Spleen (tissue), 11 donors: ENCODE measurements at regions not wholly inside any gene's neighbourhood (a gene's known extent, or its start where the extent isn't known, plus 50 kb on each side); places are given as distances from the start of the nearest gene placed in this dataset.

Experiments used
- DNase-seq: peaks from one replicate; pipeline ENCODE4 v3.0.0-alpha.2; 2020
- H3K27ac ChIP-seq, 8 donors: fragments of 200-600 bp; sonication (generic) in 7 of 8; 1 replicate in 4 of 8; 2 replicates in 4 of 8; pipeline versions ENCODE4 v1.5.0 to v1.8.0; 2016 to 2021; ENCODE audit warnings: inconsistent platforms in 4 of 8, mild to moderate bottlenecking in 4 of 8, moderate library complexity in 1 of 8
- H3K27me3 ChIP-seq, 7 donors: fragments of 200-600 bp; sonication (generic) in 6 of 7; replicated peaks in 1 of 7; 1 replicate in 4 of 7; 2 replicates in 3 of 7; pipeline versions ENCODE4 v1.5.0 to v1.8.0; 2016 to 2021; ENCODE audit warnings: inconsistent platforms in 3 of 7, mild to moderate bottlenecking in 1 of 7
- H3K36me3 ChIP-seq, 6 donors: fragments of 200-600 bp; sonication (generic) in 5 of 6; 1 replicate in 4 of 6; 2 replicates in 2 of 6; pipeline versions ENCODE4 v1.5.0 to v1.8.0; 2016 to 2021; ENCODE audit warnings: inconsistent platforms in 2 of 6
- H3K4me1 ChIP-seq, 6 donors: fragments of 200-600 bp; sonication (generic) in 5 of 6; 1 replicate in 3 of 6; 2 replicates in 3 of 6; pipeline versions ENCODE4 v1.5.0 to v1.8.0; 2016 to 2021; ENCODE audit warnings: inconsistent platforms in 3 of 6
- H3K4me3 ChIP-seq, 8 donors: fragments of 200-600 bp; sonication (generic) in 7 of 8; 1 replicate in 4 of 8; 2 replicates in 4 of 8; pipeline versions ENCODE4 v1.5.0 to v1.8.0; 2016 to 2021; ENCODE audit warnings: inconsistent platforms in 4 of 8, mild to moderate bottlenecking in 4 of 8, moderate library complexity in 2 of 8
- H3K9me3 ChIP-seq, 8 donors: fragments of 200-600 bp; sonication (generic) in 7 of 8; 1 replicate in 4 of 8; 2 replicates in 4 of 8; pipeline versions ENCODE4 v1.5.0 to v1.8.0; 2016 to 2021; ENCODE audit warnings: inconsistent platforms in 4 of 8
- POLR2A ChIP-seq, 3 donors: fragments of 450-650 bp; IDR thresholded peaks; one replicate each; pipeline ENCODE4 v1.5.1; 2017; ENCODE audit warnings: antibody characterized with exemption in 3 of 3, mild to moderate bottlenecking in 1 of 3
- POLR2AphosphoS5 ChIP-seq, 3 donors: sonication (generic); formaldehyde crosslinking; IDR thresholded peaks; one replicate each; pipeline ENCODE4 v1.5.1; 2017; ENCODE audit warnings: antibody characterized with exemption in 3 of 3
- WGBS, 5 donors: extraction: QIAGEN DNeasy Blood & Tissue Kit in 3 of 5; methylation state at CpG; one replicate each; pipeline versions ENCODE4 v1.1.5 to v1.1.7; 2013 to 2018; 5-methylcytosine and 5-hydroxymethylcytosine counted together
- intact Hi-C: fragments of 100-400 bp; cut with DNase I; formaldehyde crosslinking; loops from one replicate; pipeline ENCODE4 v1.15.0; 2023; ENCODE audit warnings: low total_unique reads
- TF ChIP-seq, protein P1 (sequence below), 11 experiments: fragments of 200-600 bp in 7 of 11; fragments of 450-650 bp in 4 of 11; sonication (generic) in 4 of 11; IDR thresholded peaks in 8 of 11; conservative IDR thresholded peaks in 3 of 11; 1 replicate in 7 of 11; 2 replicates in 4 of 11; pipeline versions ENCODE4 v1.4.0 to v1.8.0; 2016 to 2021; ENCODE audit warnings: antibody characterized with exemption in 11 of 11, inconsistent platforms in 4 of 11, mild to moderate bottlenecking in 1 of 11
- donor health status: healthy with polysubstance abuse.
- donor health status: DM: no; HTN: no; CAD: no; lungs with moderate emphysema.
- donor health status: DM: no; HTN: no; CAD: no.
- donor health status: Bipolar disorder and iron deficiency.
- donor health status: healthy.
- donor health status: DM: no; HTN: no; CAD: no.
- donor health status: DM: yes; HTN: yes; CAD: no.

GRCh38 chr6:15861486-15861885, 198.7 kb upstream of the DTNBP1 start:
- 93 to 98% (median 96%) methylated on average over 3 of the region's 3 CpGs for WGBS, 5 donors
- no peak for DNase-seq
- Histone ChIP-seq H3K27ac (no peak overlapping the region), H3K4me1 (no peaks in the 10 kb centered on the region), H3K36me3 (no peaks in the 10 kb centered on the region), H3K27me3 (no peaks in the 10 kb centered on the region), H3K4me3 (no peak overlapping the region), H3K9me3 (no peaks in the 10 kb centered on the region)
- intact Hi-C loops: no loop called here
- TF ChIP-seq POLR2AphosphoS5 (IDR thresholded peaks at IDR 0.05): no peak
- TF ChIP-seq POLR2A (IDR thresholded peaks at IDR 0.05): no peak
- TF ChIP-seq, protein P1, sequence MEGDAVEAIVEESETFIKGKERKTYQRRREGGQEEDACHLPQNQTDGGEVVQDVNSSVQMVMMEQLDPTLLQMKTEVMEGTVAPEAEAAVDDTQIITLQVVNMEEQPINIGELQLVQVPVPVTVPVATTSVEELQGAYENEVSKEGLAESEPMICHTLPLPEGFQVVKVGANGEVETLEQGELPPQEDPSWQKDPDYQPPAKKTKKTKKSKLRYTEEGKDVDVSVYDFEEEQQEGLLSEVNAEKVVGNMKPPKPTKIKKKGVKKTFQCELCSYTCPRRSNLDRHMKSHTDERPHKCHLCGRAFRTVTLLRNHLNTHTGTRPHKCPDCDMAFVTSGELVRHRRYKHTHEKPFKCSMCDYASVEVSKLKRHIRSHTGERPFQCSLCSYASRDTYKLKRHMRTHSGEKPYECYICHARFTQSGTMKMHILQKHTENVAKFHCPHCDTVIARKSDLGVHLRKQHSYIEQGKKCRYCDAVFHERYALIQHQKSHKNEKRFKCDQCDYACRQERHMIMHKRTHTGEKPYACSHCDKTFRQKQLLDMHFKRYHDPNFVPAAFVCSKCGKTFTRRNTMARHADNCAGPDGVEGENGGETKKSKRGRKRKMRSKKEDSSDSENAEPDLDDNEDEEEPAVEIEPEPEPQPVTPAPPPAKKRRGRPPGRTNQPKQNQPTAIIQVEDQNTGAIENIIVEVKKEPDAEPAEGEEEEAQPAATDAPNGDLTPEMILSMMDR (IDR thresholded peaks at IDR 0.05 in 8 of 11, conservative IDR thresholded peaks at IDR 0.05 in 3 of 11): no peak

GRCh38 chr6:15854826-15855710, 192.2 kb upstream of the DTNBP1 start:
- DNase-seq: no peak
- intact Hi-C loops: no loop called here
- no peaks in the 10 kb centered on the region for H3K36me3 ChIP-seq
- H3K4me1 ChIP-seq: no peaks in the 10 kb centered on the region
- no peaks in the 10 kb centered on the region for H3K27me3 ChIP-seq
- no peak overlapping the region for H3K4me3 ChIP-seq
- WGBS, 5 donors: 64 to 86% (median 75%) methylated on average over 7 of the region's 7 CpGs
- TF ChIP-seq POLR2A (IDR thresholded peaks at IDR 0.05): no peak
- TF ChIP-seq POLR2AphosphoS5 (IDR thresholded peaks at IDR 0.05): no peak
- TF ChIP-seq, protein P1 (IDR thresholded peaks at IDR 0.05 in 8 of 11, conservative IDR thresholded peaks at IDR 0.05 in 3 of 11): no peak
- H3K9me3 ChIP-seq: peaks cover 0 to 6% (median 0%) of the 10 kb centered on the region in 8 donors
- no peak overlapping the region for H3K27ac ChIP-seq

GRCh38 chr6:15854378-15854777, 191.6 kb upstream of the DTNBP1 start:
- DNase-seq: no peak
- intact Hi-C loops: no loop called here

DNA sequence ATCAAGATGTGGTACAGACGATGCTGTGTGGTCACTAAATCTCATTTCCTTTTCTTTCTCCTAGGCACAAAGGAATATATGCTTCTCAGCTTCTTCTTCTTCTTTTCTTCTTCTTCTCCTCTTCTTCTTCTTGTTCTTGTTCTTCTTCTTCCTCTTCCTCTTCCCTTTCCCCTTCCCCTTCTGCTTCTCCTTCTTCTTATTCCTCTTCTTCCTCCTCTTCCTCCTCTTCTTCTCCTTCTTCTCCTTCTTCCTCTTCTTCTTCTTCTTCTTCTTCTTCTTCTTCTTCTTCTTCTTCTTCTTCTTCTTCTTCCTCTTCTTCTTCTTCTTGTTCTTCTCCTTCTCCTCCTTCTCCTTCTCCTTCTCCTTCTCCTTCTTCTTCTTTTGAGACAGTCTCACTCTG, 190.4 kb upstream of the DTNBP1 start:
- WGBS, 5 donors: 73 to 89% (median 80%) methylated on average over 1 of the region's 1 CpG
- no peaks in the 10 kb centered on the region for H3K27me3 ChIP-seq
- no peak overlapping the region for H3K4me3 ChIP-seq
- H3K36me3 ChIP-seq: no peaks in the 10 kb centered on the region
- no peak overlapping the region for H3K27ac ChIP-seq
- TF ChIP-seq, protein P1 (IDR thresholded peaks at IDR 0.05 in 8 of 11, conservative IDR thresholded peaks at IDR 0.05 in 3 of 11): no peak
- TF ChIP-seq POLR2A (IDR thresholded peaks at IDR 0.05): no peak
- TF ChIP-seq POLR2AphosphoS5 (IDR thresholded peaks at IDR 0.05): no peak
- no peaks in the 10 kb centered on the region for H3K4me1 ChIP-seq
- peaks cover 0 to 6% (median 0%) of the 10 kb centered on the region in 8 donors for H3K9me3 ChIP-seq
- no peak for DNase-seq
- intact Hi-C loops: no loop called here

More at GRCh38 chr6:15854378-15854777, 191.6 kb upstream of the DTNBP1 start:
- H3K4me1 ChIP-seq: no peaks in the 10 kb centered on the region
- TF ChIP-seq, protein P1 (IDR thresholded peaks at IDR 0.05 in 8 of 11, conservative IDR thresholded peaks at IDR 0.05 in 3 of 11): no peak
- TF ChIP-seq POLR2AphosphoS5 (IDR thresholded peaks at IDR 0.05): no peak
- TF ChIP-seq POLR2A (IDR thresholded peaks at IDR 0.05): no peak
- WGBS, 5 donors: 91 to 100% (median 98%) methylated on average over 1 of the region's 1 CpG
- no peak overlapping the region for H3K27ac ChIP-seq
- H3K4me3 ChIP-seq: no peak overlapping the region
- H3K9me3 ChIP-seq: peaks cover 0 to 6% (median 0%) of the 10 kb centered on the region in 8 donors
- no peaks in the 10 kb centered on the region for H3K27me3 ChIP-seq
- no peaks in the 10 kb centered on the region for H3K36me3 ChIP-seq
